Astrocyte (in vitro differentiated cells and primary cell): ENCODE measurements at regions not wholly inside any gene's neighbourhood (a gene's known extent, or its start where the extent isn't known, plus 50 kb on each side); places are given as distances from the start of the nearest gene placed in this dataset.

Source experiments
- DNase-seq: peaks from one replicate; pipeline ENCODE4 v3.0.0-alpha.2; 2010; ENCODE audit warnings: low read depth
- FAIRE-seq: peaks from 2 replicates; lab custom pipeline; 2011; peaks lifted over from hg19 to GRCh38; lab: Jason Lieb, UNC
- H2AFZ ChIP-seq: 2 replicates; pipeline ENCODE4 v1.6.0; 2012; ENCODE audit warnings: low read depth, low read length, inconsistent platforms
- H3K27ac ChIP-seq: 2 replicates; pipeline ENCODE4 v1.5.1; 2011; ENCODE audit warnings: low read depth, low read length, inconsistent platforms
- H3K27me3 ChIP-seq: 2 replicates; pipeline ENCODE4 v1.6.0; 2011; ENCODE audit warnings: low read length, inconsistent platforms; ENCODE audit not compliant: insufficient read depth
- H3K36me3 ChIP-seq: 2 replicates; pipeline ENCODE4 v1.5.1; 2011; ENCODE audit warnings: low read length, inconsistent platforms; ENCODE audit not compliant: insufficient read depth
- H3K4me1 ChIP-seq: 2 replicates; pipeline ENCODE4 v1.5.1; 2011; ENCODE audit warnings: low read length, inconsistent platforms; ENCODE audit not compliant: insufficient read depth
- H3K4me2 ChIP-seq: 2 replicates; pipeline ENCODE4 v1.6.0; 2012; ENCODE audit warnings: low read length, inconsistent platforms
- H3K4me3 ChIP-seq: 2 replicates; pipeline ENCODE4 v1.5.1; 2011; ENCODE audit warnings: low read depth, mild to moderate bottlenecking, low read length, inconsistent platforms; ENCODE audit not compliant: insufficient read depth
- H3K79me2 ChIP-seq: 2 replicates; pipeline ENCODE4 v1.6.0; 2012; ENCODE audit warnings: mild to moderate bottlenecking, low read length, inconsistent platforms; ENCODE audit not compliant: insufficient read depth
- H3K9ac ChIP-seq: 2 replicates; pipeline ENCODE4 v1.6.0; 2012; ENCODE audit warnings: mild to moderate bottlenecking, low read length, inconsistent platforms
- H3K9me3 ChIP-seq: 2 replicates; pipeline ENCODE4 v1.5.1; 2012; ENCODE audit warnings: low read depth, mild to moderate bottlenecking, low read length, inconsistent platforms; ENCODE audit not compliant: insufficient read depth
- H4K20me1 ChIP-seq: 2 replicates; pipeline ENCODE4 v1.6.0; 2012; ENCODE audit warnings: low read length, inconsistent platforms; ENCODE audit not compliant: insufficient read depth
- H3K27ac Mint-ChIP-seq: one replicate; pipeline ENCODE4 v1.8.0; 2021; ENCODE audit warnings: mild to moderate bottlenecking, mixed read lengths; ENCODE audit not compliant: unreplicated experiment
- H3K27me3 Mint-ChIP-seq: one replicate; pipeline ENCODE4 v1.8.0; 2021; ENCODE audit warnings: low read depth, mixed read lengths; ENCODE audit not compliant: unreplicated experiment
- H3K36me3 Mint-ChIP-seq: one replicate; pipeline ENCODE4 v1.8.0; 2021; ENCODE audit warnings: low read depth, mixed read lengths; ENCODE audit not compliant: unreplicated experiment
- H3K4me1 Mint-ChIP-seq: one replicate; pipeline ENCODE4 v1.8.0; 2021; ENCODE audit warnings: low read depth, mixed read lengths; ENCODE audit not compliant: unreplicated experiment
- H3K4me3 Mint-ChIP-seq: one replicate; pipeline ENCODE4 v1.8.0; 2021; ENCODE audit warnings: mild to moderate bottlenecking, moderate library complexity, mixed read lengths; ENCODE audit not compliant: unreplicated experiment
- H3K9me3 Mint-ChIP-seq: one replicate; pipeline ENCODE4 v1.8.0; 2021; ENCODE audit warnings: mild to moderate bottlenecking, mixed read lengths; ENCODE audit not compliant: unreplicated experiment
- CTCF ChIP-seq: IDR thresholded peaks from 2 replicates; pipeline ENCODE4 v1.5.1; 2011; ENCODE audit warnings: low read depth, mild to moderate bottlenecking, inconsistent platforms, low read length, moderate library complexity; ENCODE audit not compliant: insufficient read depth
- EZH2 ChIP-seq: IDR thresholded peaks from 2 replicates; pipeline ENCODE4 v1.6.1; 2012; ENCODE audit warnings: mild to moderate bottlenecking, low read length, inconsistent platforms; ENCODE audit not compliant: insufficient read depth

- Histone ChIP-seq H3K27me3 (no peaks in the 10 kb centered on the region), H3K79me2 (no peaks in the 10 kb centered on the region), H3K4me1 (peaks cover 4% of the 10 kb centered on the region), H3K4me3 (no peak overlapping the region), H3K4me2 (no peak overlapping the region), H4K20me1 (no peaks in the 10 kb centered on the region), H3K9me3 (peaks cover 4% of the 10 kb centered on the region), H2AFZ (no peak overlapping the region), H3K9ac (no peak overlapping the region), H3K27ac (no peak overlapping the region), H3K36me3 (no peaks in the 10 kb centered on the region)
- no peak overlapping the region for H3K4me3 Mint-ChIP-seq
- peak overlapping the region; percentile 28 for H3K27ac Mint-ChIP-seq
- peaks cover 18% of the 10 kb centered on the region for H3K4me1 Mint-ChIP-seq
- H3K36me3 Mint-ChIP-seq = no peaks in the 10 kb centered on the region
- DNase-seq (peak; percentile 6), FAIRE-seq (no peak)
- no peaks in the 10 kb centered on the region for H3K27me3 Mint-ChIP-seq
- TF ChIP-seq EZH2 (no peak), CTCF (no peak)
- peaks cover 8% of the 10 kb centered on the region for H3K9me3 Mint-ChIP-seq
Observed at GRCh38 chr5:28517691-28518090, 1479.3 kb upstream of the CDH9 start.

- H3K27ac ChIP-seq = no peak overlapping the region
- no peak overlapping the region for H3K9ac ChIP-seq
- H3K4me3 Mint-ChIP-seq = no peak overlapping the region
- peak overlapping the region; percentile 22 for H3K27ac Mint-ChIP-seq
- no peak overlapping the region for H2AFZ ChIP-seq
- H3K36me3 ChIP-seq = no peaks in the 10 kb centered on the region
- peaks cover 4% of the 10 kb centered on the region for H3K9me3 ChIP-seq
- no peak for TF ChIP-seq CTCF
- TF ChIP-seq EZH2 = no peak
- DNase-seq = peak; percentile 39
- no peaks in the 10 kb centered on the region for H4K20me1 ChIP-seq
- H3K27me3 ChIP-seq = no peaks in the 10 kb centered on the region
- H3K4me2 ChIP-seq = peak overlapping the region; percentile 24
- H3K27me3 Mint-ChIP-seq = no peaks in the 10 kb centered on the region
- H3K4me1 ChIP-seq = peaks cover 4% of the 10 kb centered on the region
- no peaks in the 10 kb centered on the region for H3K79me2 ChIP-seq
- peaks cover 8% of the 10 kb centered on the region for H3K9me3 Mint-ChIP-seq
- H3K36me3 Mint-ChIP-seq = no peaks in the 10 kb centered on the region
- peaks cover 18% of the 10 kb centered on the region for H3K4me1 Mint-ChIP-seq
- FAIRE-seq = no peak
- no peak overlapping the region for H3K4me3 ChIP-seq
Observed at GRCh38 chr5:28516722-28517121, 1478.3 kb upstream of the CDH9 start.

DNA sequence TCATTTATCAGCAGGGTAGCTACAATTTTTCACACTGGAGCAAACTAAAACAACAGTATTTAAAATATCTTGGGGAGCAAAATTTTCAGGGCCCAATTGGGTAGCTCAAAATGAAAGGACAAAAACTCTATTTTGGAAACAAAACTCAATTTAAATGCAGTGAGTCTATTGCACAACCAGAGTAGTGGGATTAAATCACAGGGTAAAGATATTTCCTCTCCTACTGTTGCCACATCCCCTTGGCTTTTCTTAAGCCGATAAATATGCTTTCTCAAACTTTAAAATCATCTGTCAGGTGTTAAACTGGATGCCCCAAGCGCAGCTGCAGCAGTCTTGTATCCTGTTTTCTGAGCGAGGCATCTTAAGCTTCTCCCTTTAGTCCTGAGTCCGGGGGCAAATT is 1474.3 kb upstream of the CDH9 start:
- FAIRE-seq (no peak), DNase-seq (no peak)
- Mint-ChIP-seq H3K27ac (no peak overlapping the region), H3K27me3 (no peaks in the 10 kb centered on the region), H3K4me1 (peaks cover 13% of the 10 kb centered on the region), H3K4me3 (no peak overlapping the region), H3K9me3 (peaks cover 2% of the 10 kb centered on the region), H3K36me3 (no peaks in the 10 kb centered on the region)
- Histone ChIP-seq H3K4me3 (no peak overlapping the region), H3K79me2 (no peaks in the 10 kb centered on the region), H3K9ac (no peak overlapping the region), H3K36me3 (no peaks in the 10 kb centered on the region), H3K9me3 (no peaks in the 10 kb centered on the region), H3K27me3 (no peaks in the 10 kb centered on the region), H4K20me1 (no peaks in the 10 kb centered on the region), H2AFZ (no peak overlapping the region), H3K4me1 (peaks cover 4% of the 10 kb centered on the region), H3K27ac (no peak overlapping the region), H3K4me2 (no peak overlapping the region)
- TF ChIP-seq CTCF = no peak
- no peak for TF ChIP-seq EZH2
